ENCODE measurements at regions not wholly inside any gene's neighbourhood (a gene's known extent, or its start where the extent isn't known, plus 50 kb on each side); places are given as distances from the start of the nearest gene placed in this dataset.

GRCh38 chr2:2742726-2743125 is 411.7 kb upstream of the MYT1L start:
- no peak for ATAC-seq
- TF ChIP-seq ZFP30 (CRISPR knock-in tag; IDR thresholded peaks at IDR 0.05) (no peak), CSRNP3 (CRISPR knock-in tag; IDR thresholded peaks at IDR 0.05) (no peak), TOX (CRISPR knock-in tag; IDR thresholded peaks at IDR 0.05; ENCODE audit: borderline replicate concordance) (no peak), BACH2 (CRISPR knock-in tag; IDR thresholded peaks at IDR 0.05; ENCODE audit: borderline replicate concordance) (no peak), ZNF565 (CRISPR knock-in tag; conservative IDR thresholded peaks at IDR 0.05; ENCODE audit: low read depth) (no peak), PPARA (CRISPR knock-in tag; IDR thresholded peaks at IDR 0.05; ENCODE audit: borderline replicate concordance) (no peak), ZNF70 (CRISPR knock-in tag; IDR thresholded peaks at IDR 0.05) (no peak), RARB (CRISPR knock-in tag; IDR thresholded peaks at IDR 0.05) (no peak), ISL1 (CRISPR knock-in tag; IDR thresholded peaks at IDR 0.05) (no peak)
- TF ChIP-seq, protein P1, sequence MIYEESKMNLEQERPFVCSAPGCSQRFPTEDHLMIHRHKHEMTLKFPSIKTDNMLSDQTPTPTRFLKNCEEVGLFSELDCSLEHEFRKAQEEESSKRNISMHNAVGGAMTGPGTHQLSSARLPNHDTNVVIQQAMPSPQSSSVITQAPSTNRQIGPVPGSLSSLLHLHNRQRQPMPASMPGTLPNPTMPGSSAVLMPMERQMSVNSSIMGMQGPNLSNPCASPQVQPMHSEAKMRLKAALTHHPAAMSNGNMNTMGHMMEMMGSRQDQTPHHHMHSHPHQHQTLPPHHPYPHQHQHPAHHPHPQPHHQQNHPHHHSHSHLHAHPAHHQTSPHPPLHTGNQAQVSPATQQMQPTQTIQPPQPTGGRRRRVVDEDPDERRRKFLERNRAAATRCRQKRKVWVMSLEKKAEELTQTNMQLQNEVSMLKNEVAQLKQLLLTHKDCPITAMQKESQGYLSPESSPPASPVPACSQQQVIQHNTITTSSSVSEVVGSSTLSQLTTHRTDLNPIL (CRISPR knock-in tag; IDR thresholded peaks at IDR 0.05; ENCODE audit: low read depth) = no peak

- no peak for TF ChIP-seq TOX (CRISPR knock-in tag; IDR thresholded peaks at IDR 0.05; ENCODE audit: borderline replicate concordance)
- no peak for TF ChIP-seq ISL1 (CRISPR knock-in tag; IDR thresholded peaks at IDR 0.05)
- TF ChIP-seq, protein P1 (CRISPR knock-in tag; IDR thresholded peaks at IDR 0.05; ENCODE audit: low read depth) = no peak
- no peak for TF ChIP-seq ZNF565 (CRISPR knock-in tag; conservative IDR thresholded peaks at IDR 0.05; ENCODE audit: low read depth)
- no peak for TF ChIP-seq PPARA (CRISPR knock-in tag; IDR thresholded peaks at IDR 0.05; ENCODE audit: borderline replicate concordance)
- TF ChIP-seq BACH2 (CRISPR knock-in tag; IDR thresholded peaks at IDR 0.05; ENCODE audit: borderline replicate concordance) = no peak
- no peak for TF ChIP-seq CSRNP3 (CRISPR knock-in tag; IDR thresholded peaks at IDR 0.05)
- TF ChIP-seq ZC3H10 (CRISPR knock-in tag; IDR thresholded peaks at IDR 0.05) = no peak
- TF ChIP-seq, protein P2, sequence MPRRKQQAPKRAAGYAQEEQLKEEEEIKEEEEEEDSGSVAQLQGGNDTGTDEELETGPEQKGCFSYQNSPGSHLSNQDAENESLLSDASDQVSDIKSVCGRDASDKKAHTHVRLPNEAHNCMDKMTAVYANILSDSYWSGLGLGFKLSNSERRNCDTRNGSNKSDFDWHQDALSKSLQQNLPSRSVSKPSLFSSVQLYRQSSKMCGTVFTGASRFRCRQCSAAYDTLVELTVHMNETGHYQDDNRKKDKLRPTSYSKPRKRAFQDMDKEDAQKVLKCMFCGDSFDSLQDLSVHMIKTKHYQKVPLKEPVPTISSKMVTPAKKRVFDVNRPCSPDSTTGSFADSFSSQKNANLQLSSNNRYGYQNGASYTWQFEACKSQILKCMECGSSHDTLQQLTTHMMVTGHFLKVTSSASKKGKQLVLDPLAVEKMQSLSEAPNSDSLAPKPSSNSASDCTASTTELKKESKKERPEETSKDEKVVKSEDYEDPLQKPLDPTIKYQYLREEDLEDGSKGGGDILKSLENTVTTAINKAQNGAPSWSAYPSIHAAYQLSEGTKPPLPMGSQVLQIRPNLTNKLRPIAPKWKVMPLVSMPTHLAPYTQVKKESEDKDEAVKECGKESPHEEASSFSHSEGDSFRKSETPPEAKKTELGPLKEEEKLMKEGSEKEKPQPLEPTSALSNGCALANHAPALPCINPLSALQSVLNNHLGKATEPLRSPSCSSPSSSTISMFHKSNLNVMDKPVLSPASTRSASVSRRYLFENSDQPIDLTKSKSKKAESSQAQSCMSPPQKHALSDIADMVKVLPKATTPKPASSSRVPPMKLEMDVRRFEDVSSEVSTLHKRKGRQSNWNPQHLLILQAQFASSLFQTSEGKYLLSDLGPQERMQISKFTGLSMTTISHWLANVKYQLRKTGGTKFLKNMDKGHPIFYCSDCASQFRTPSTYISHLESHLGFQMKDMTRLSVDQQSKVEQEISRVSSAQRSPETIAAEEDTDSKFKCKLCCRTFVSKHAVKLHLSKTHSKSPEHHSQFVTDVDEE (CRISPR knock-in tag; IDR thresholded peaks at IDR 0.05) = no peak
- no peak for TF ChIP-seq ZNF8 (CRISPR knock-in tag; IDR thresholded peaks at IDR 0.05)
- no peak for ATAC-seq
These were observed 409.2 kb upstream of the MYT1L start for GRCh38 chr2:2740238-2740775.

DNA sequence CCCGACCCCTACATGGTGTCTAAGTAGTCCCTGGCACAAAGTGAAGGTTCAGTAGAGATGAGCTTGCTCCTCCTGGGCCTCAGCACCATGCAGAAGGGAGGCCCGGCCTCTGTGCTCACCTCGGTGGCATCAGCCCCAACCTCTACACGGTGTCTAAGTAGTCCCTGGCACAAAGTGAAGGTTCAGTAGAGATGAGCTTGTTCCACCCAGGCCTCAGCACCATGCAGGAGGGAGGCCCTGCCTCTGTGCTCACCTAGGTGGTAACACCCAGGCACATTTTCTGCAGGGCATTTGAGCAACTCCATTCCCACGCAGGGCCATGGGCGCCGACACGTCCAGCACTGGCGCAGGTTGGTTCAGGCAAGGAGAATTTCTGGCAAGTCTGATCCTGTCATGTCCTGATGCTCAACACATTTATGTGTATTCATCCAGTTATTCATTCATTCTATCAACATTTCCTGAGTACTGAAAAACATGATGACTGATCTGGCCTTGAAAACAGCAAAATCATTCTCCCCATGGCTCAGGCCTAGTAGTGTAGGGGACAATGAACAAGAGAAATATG is 408.2 kb upstream of the MYT1L start:
- ATAC-seq = no peak
- no peak for TF ChIP-seq RARB (CRISPR knock-in tag; IDR thresholded peaks at IDR 0.05)
- TF ChIP-seq CSDC2 (CRISPR knock-in tag; IDR thresholded peaks at IDR 0.05) = no peak
- TF ChIP-seq SNAI2 (CRISPR knock-in tag; IDR thresholded peaks at IDR 0.05) = no peak
- TF ChIP-seq, protein P3, sequence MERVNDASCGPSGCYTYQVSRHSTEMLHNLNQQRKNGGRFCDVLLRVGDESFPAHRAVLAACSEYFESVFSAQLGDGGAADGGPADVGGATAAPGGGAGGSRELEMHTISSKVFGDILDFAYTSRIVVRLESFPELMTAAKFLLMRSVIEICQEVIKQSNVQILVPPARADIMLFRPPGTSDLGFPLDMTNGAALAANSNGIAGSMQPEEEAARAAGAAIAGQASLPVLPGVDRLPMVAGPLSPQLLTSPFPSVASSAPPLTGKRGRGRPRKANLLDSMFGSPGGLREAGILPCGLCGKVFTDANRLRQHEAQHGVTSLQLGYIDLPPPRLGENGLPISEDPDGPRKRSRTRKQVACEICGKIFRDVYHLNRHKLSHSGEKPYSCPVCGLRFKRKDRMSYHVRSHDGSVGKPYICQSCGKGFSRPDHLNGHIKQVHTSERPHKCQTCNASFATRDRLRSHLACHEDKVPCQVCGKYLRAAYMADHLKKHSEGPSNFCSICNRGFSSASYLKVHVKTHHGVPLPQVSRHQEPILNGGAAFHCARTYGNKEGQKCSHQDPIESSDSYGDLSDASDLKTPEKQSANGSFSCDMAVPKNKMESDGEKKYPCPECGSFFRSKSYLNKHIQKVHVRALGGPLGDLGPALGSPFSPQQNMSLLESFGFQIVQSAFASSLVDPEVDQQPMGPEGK (CRISPR knock-in tag; IDR thresholded peaks at IDR 0.05; ENCODE audit: borderline replicate concordance) = no peak
- no peak for TF ChIP-seq CSRNP3 (CRISPR knock-in tag; IDR thresholded peaks at IDR 0.05)
- TF ChIP-seq, protein P1 (CRISPR knock-in tag; IDR thresholded peaks at IDR 0.05; ENCODE audit: low read depth) = no peak
- TF ChIP-seq ZNF565 (CRISPR knock-in tag; conservative IDR thresholded peaks at IDR 0.05; ENCODE audit: low read depth) = no peak
- no peak for TF ChIP-seq TCF4 (CRISPR knock-in tag; IDR thresholded peaks at IDR 0.05; ENCODE audit: borderline replicate concordance)
- TF ChIP-seq ZFP30 (CRISPR knock-in tag; IDR thresholded peaks at IDR 0.05) = no peak
- TF ChIP-seq ISL1 (CRISPR knock-in tag; IDR thresholded peaks at IDR 0.05) = no peak

Data from SK-N-SH treated with all-trans-retinoic acid at 6 μM for 48 hours (cell line).